Right lobe of liver (tissue), 4 donors: ENCODE measurements at regions not wholly inside any gene's neighbourhood (a gene's known extent, or its start where the extent isn't known, plus 50 kb on each side); places are given as distances from the start of the nearest gene placed in this dataset.

Experiments used
- POLR2A ChIP-seq: fragments of 450-650 bp; IDR thresholded peaks from one replicate; pipeline ENCODE4 v1.6.1; 2017; ENCODE audit warnings: antibody characterized with exemption, mild to moderate bottlenecking
- TF ChIP-seq, protein P1 (sequence below), 4 donors: fragments of 200-600 bp in 3 of 4; fragments of 450-650 bp in 1 of 4; IDR thresholded peaks; one replicate each; pipeline versions ENCODE4 v1.5.1 to v1.8.0; 2016 to 2022; ENCODE audit warnings: antibody characterized with exemption in 4 of 4, mild to moderate bottlenecking in 2 of 4
- donor health status: DM: no; HTN: no; CAD: no.
- donor health status: DM: no; HTN: no; CAD: no.
- donor health status: DM: no; HTN: yes; CAD: no.

DNA sequence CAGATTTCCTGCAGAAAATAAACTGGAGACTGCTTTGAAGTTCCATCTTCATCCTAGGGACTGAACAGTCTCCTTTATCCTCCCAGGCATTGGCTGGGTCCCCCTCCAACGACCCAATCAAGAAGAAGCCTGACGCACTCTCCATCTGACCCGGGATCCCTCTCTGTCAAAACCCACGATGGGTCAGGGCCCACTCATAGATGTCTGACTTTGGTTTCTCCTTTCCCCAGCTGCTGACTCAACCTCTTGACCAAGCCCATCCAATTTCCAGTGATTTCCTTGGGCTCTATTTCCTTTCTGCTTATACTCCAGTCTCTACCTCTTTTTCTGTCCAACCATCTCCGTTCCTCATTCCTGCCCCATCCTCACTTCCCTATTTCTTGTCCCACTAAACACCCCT lies 189.7 kb downstream of the MIAT start:
- TF ChIP-seq, protein P1, sequence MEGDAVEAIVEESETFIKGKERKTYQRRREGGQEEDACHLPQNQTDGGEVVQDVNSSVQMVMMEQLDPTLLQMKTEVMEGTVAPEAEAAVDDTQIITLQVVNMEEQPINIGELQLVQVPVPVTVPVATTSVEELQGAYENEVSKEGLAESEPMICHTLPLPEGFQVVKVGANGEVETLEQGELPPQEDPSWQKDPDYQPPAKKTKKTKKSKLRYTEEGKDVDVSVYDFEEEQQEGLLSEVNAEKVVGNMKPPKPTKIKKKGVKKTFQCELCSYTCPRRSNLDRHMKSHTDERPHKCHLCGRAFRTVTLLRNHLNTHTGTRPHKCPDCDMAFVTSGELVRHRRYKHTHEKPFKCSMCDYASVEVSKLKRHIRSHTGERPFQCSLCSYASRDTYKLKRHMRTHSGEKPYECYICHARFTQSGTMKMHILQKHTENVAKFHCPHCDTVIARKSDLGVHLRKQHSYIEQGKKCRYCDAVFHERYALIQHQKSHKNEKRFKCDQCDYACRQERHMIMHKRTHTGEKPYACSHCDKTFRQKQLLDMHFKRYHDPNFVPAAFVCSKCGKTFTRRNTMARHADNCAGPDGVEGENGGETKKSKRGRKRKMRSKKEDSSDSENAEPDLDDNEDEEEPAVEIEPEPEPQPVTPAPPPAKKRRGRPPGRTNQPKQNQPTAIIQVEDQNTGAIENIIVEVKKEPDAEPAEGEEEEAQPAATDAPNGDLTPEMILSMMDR (IDR thresholded peaks at IDR 0.05) = no peak
- TF ChIP-seq POLR2A = no peak
